GM21515 (cell line): ENCODE measurements at regions not wholly inside any gene's neighbourhood (a gene's known extent, or its start where the extent isn't known, plus 50 kb on each side); places are given as distances from the start of the nearest gene placed in this dataset.
A peak's percentile ranks its signal among the peaks of the same experiment; 100 is the strongest.
"Not testable (repeated sequence)": the region's sequence is repeated elsewhere in the genome, so short reads cannot be mapped to it uniquely, and the experiment has no call there.

ENCODE experiments used
- ATAC-seq: cut with Tn5 transposase; IDR thresholded peaks from one replicate; pipeline ENCODE4 v1.9.1; 2021; ENCODE audit not compliant: unreplicated experiment

GRCh38 chr9:89695441-89695891, 90.7 kb downstream of the GADD45G start:
- no peak for ATAC-seq

DNA sequence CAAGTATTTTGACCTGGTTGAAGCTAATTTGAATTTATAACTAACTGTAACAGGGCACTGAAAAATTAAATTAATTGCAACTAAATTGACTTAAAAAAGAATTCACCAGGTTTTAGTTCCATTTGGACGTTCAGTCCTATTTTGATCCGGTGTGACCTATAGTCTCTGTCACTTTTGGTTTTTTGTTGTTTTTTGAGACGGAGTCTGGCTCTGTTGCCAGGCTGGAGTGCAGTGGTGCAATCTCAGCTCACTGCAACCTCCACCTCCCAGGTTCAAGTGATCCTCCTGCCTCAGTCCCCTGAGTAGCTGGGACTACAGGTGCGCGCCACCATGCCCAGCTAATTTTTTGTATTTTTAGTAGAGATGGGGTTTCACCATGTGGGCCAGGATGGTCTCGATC, 91.2 kb downstream of the GADD45G start:
- not testable (repeated sequence) for ATAC-seq

DNA sequence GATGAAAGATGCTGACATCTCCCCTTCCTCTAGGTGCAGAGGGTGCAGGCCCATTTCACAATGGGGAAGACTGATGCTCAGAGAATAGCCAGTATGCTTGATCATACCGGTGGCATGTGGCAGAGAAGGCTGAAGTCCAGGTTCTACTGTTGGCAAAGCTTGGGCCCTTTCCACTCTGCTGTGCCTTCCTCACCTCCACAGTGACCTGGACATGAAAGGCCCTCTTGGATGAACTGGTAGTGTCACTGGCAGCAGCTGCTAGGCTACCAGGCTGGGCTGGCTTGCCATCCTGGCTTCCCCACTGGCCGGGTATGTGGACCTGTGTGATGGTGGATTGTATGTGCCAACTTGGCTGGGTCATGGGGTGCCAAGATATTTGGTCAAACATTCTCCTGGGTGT, 92.0 kb downstream of the GADD45G start:
- no peak for ATAC-seq

DNA sequence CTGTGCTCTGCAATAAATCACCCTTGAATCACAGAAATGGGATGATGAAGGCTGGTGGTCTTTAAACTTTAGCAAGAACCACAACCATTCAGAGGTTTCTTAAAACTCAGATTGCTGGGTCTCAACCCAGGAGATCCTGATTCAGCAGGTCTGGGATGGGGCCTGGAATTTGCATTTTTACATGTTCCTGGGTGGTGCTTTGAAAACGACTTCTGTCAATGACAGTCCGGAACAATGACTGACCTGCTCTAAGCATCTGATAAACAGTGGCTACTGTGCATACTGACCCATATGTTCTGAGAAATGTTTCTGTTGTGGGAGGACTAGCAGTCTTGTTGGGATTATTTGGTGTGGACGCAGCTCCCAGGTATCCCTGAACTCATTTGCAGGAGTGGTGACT, 92.7 kb downstream of the GADD45G start:
- ATAC-seq = no peak

- ATAC-seq = no peak
Measured at GRCh38 chr9:89698411-89699005, 93.7 kb downstream of the GADD45G start.

GRCh38 chr9:89699646-89700045, 94.8 kb downstream of the GADD45G start:
- no peak for ATAC-seq

GRCh38 chr9:89701221-89701798, 96.5 kb downstream of the GADD45G start:
- ATAC-seq = peak; percentile 68

GRCh38 chr9:89702401-89702800, 97.6 kb downstream of the GADD45G start:
- ATAC-seq = no peak

DNA sequence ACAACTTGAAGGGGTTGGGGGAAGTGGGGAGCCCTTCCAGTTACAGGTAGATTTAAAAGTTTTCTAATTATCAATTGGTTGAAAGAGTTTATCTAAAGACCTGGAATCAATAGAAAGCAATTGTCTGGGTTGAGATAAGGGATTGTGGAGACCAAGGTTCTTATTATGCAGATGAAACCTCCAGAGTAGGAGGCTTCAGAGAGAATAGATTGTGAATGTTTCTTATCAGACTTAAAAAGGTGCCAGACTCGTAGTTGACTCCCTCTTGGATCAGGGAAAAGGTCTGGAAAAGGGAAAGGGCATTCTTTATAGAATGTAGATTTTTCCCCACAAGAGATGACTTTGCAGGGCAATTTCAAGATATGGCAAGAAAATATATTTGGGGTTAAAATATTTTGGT, 100.8 kb downstream of the GADD45G start:
- ATAC-seq = no peak

GRCh38 chr9:89706086-89706485, 101.3 kb downstream of the GADD45G start:
- no peak for ATAC-seq

DNA sequence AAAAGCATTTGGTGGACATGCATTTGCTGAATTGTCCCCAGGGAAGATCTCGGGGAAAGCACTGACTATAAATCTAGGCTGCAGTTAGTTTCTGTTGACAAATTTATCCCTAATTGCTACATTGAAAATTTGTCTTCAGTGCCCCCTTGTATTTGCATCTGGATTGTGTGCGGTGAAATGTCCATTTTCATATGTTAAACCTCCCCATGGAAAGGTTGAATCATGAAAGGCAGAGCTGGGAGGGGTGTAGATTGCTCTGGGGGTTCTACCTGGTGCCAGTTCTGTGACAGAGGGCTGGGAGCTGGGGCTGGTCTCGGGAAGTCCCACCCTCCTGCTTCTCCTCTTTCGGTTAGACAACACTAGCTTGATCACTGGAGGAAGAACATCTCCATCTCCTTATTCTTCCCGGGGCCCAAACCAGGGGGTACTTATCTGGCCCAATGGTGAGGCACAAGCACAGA, 101.9 kb downstream of the GADD45G start:
- no peak for ATAC-seq

DNA sequence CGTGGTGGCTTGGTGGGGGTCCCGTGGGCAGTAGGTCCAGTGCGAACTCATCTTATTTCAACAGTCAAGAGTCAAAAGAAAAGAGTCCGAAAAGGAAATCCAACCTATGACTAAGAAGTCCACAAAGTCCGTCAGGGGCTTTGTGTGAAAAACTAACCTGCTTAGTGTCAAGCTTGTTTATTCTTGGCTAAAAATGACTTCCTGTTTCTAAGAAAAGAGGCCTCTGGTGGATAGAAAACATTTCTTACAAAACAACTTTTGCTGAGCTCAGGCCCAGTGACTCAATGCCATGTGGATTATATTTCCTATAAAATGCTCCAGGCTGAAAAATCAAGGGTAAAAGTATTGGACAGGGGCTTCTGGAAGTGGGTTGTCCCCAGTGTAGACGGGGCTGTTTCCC, 105.9 kb downstream of the GADD45G start:
- no peak for ATAC-seq

DNA sequence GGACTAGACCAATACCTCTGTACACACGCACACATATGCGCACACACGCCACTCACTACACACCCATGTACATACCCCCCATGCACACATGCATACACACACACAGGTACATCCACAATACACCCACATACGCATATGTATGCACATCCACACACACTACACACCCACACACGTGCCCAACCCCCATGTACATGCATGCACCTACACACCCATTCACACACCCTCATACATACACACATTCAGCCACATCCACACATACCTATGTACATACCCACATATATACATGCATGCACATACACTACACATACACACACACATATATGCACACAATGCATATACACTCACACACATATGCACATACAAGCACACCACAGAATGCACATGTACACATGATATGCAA, 107.1 kb downstream of the GADD45G start:
- no peak for ATAC-seq

GRCh38 chr9:89712283-89712682, 107.5 kb downstream of the GADD45G start:
- ATAC-seq = no peak

- ATAC-seq = no peak
Measured at GRCh38 chr9:89714321-89714720, 109.5 kb downstream of the GADD45G start.

DNA sequence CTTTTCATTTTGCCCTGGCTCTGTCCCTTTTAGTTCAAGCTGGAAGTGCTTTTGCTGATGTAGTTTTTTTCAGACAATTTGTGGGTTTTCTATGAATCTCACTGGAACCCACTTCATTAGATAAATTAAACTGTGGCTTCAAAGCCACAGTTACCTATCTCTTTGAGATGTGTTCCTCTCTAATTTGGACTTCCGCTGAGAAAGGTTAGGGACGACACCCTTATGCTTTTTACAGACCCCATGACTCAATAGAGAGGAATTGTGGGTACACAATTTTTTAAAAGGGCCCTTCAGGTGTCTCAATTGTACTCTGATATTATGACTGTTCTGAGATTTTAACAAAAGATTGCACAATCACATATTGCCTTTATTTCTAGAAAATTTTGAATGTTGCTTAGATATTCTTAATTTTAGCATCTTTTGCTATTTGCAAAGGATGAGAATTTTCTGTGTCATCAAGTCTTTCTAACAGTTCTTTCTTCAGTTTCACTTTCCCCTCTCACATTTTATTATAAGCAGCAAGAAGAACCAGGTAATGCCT, 110.6 kb downstream of the GADD45G start:
- no peak for ATAC-seq

DNA sequence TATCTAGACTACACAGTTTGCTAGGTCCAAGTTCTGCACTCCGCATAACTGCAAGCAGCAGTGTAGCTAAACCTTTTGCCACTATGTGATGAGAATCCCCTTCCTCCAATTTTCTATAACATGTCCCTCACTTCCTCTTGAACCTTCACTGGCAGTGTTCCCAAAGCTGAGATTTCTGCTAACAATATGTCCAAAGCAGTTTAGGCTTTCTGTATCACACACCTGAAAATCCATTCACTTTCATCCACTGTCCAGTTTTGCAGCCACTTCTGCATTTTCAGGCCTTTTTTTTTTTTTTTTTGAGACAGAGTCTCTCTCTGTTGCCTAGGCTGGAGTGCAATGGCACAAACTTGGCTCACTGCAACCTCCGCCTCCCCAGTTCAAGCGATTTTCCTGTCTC, 111.1 kb downstream of the GADD45G start:
- no peak for ATAC-seq

DNA sequence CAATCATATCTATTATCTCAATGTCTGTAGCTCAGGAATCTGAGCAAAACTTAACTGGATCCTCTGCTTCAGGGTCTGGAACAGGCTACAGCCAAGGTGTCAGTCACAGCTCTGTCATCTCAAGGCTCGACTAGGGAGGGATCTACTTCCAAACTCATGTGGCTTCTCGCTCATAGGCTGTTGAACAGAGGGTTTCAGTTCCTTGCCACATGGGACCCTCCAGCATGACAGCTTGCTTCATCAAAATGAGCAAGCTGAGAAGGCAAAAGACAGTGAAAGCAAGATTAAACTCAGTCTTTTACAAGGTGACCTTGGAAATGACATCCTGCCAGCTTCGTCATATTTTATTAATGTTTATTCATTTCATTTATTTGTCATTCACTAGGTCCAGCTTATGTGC, 111.7 kb downstream of the GADD45G start:
- ATAC-seq = no peak

- ATAC-seq = no peak
Measured at GRCh38 chr9:89718176-89718575, 113.4 kb downstream of the GADD45G start.

- ATAC-seq = no peak
Measured at GRCh38 chr9:89718651-89719050, 113.8 kb downstream of the GADD45G start.

DNA sequence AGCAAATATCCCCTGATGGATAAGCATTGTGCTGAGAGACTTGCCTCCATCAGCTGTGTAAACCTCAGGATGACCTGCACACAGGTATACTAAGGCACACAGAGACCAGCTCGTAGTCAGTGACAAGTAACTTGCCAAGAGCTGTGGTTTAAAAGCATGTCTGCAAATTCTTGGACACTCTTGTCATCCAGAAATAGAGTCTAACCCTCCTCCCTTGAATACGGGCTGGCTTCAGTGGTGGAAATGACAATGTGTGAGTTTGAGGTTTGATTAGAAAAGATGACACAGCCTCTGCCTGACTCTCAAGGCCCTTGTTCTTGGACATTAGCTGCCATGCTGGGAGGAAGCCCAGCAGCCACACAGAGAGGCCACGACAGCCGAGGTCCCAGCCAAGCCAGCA, 114.4 kb downstream of the GADD45G start:
- ATAC-seq = no peak

GRCh38 chr9:89720696-89721175, 115.9 kb downstream of the GADD45G start:
- no peak for ATAC-seq
